GM19043 (cell line): ENCODE measurements at regions not wholly inside any gene's neighbourhood (a gene's known extent, or its start where the extent isn't known, plus 50 kb on each side); places are given as distances from the start of the nearest gene placed in this dataset.

Experiments
- ATAC-seq: cut with Tn5 transposase; IDR thresholded peaks from one replicate; pipeline ENCODE4 v1.9.1; 2021; ENCODE audit warnings: low read depth; ENCODE audit not compliant: unreplicated experiment

GRCh38 chr4:181964731-181965130 is 278.5 kb upstream of the TENM3 start:
- no peak for ATAC-seq

DNA sequence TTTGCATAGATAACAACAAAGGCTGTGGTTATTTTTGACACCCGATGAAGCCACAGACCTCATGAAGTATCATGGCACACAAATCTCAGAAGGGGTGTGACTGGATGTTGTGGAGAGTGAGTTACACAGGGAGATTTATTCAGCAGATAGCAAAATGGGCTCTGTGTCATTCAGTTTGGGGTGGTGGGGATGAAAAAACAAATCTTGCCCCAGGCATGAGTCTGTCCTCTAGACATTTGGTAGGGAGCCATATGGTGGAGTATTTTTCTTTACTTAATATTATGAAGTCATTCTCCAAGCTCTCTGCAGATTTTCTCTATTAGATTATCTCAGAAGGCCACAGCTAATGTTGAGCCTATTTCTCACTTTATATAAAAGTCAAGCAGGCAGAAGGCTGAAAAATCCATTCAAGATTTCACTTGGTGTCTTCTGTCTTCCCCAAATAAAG is 277.1 kb upstream of the TENM3 start:
- ATAC-seq = no peak

GRCh38 chr4:181967401-181967800 is 275.8 kb upstream of the TENM3 start:
- ATAC-seq = no peak

- ATAC-seq = no peak
These were observed 274.8 kb upstream of the TENM3 start for GRCh38 chr4:181968371-181968770.

- ATAC-seq = no peak
These were observed 274.1 kb upstream of the TENM3 start for GRCh38 chr4:181969151-181969550.

DNA sequence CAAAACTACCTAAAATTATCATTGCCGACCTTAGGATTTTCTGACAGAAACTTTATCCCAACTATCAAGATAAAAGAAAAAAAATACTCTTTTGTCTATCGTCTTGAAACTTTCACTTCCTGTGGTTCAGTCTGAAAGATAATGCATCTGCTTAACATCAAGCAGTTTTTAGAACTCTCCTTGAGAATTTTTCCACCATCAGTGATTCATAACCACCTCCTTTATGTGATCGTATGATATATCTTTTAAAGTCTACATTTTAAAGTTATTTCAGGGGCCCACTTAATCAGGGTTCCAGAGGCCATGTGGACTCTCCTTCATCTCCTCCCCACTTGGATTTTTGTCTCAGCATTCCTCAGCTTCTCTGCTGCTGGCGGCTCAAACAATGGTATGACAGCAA is 272.8 kb upstream of the TENM3 start:
- no peak for ATAC-seq

- peak; percentile 68 for ATAC-seq
These were observed 271.8 kb upstream of the TENM3 start for GRCh38 chr4:181971411-181971810.

DNA sequence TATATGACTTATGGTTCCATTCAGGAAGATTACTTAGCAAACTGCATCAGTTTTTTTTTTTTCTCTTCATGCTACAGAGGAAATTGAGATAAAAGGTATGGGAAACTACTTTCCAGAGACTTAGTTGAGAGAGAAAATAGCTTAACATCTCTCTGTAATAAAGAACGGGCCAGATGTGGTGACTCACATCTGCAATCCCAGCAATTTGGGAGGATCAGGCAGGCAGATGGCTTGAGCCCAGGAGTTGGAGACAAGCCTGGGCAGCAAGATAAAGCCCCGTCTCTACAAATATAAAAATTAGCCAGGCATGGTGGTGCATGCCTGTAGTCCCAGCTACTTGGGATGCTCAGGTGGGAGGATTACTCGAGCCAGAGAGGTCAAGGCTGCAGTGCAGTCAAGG is 271.2 kb upstream of the TENM3 start:
- ATAC-seq = no peak

- ATAC-seq = no peak
These were observed 266.4 kb upstream of the TENM3 start for GRCh38 chr4:181976764-181977163.

DNA sequence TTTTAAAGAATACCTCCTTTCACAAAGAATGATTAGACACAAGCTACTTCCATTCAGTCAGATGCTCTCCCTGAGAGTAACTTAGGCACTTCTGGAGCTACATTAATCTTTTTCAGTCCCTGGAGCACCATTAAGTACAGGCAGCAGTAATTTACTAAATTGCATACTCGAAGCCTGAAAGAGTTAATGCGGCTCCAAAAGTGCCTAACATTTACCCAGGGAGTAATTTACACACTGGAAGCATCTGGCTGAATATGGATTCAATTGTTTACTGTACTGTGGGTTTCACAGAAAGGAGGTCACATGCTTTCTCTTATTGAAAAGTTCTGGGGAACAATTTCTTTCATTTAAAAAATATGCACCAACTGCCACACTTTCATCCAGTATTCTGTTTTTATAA is 260.8 kb upstream of the TENM3 start:
- no peak for ATAC-seq

- no peak for ATAC-seq
These were observed 260.3 kb upstream of the TENM3 start for GRCh38 chr4:181982856-181983255.

DNA sequence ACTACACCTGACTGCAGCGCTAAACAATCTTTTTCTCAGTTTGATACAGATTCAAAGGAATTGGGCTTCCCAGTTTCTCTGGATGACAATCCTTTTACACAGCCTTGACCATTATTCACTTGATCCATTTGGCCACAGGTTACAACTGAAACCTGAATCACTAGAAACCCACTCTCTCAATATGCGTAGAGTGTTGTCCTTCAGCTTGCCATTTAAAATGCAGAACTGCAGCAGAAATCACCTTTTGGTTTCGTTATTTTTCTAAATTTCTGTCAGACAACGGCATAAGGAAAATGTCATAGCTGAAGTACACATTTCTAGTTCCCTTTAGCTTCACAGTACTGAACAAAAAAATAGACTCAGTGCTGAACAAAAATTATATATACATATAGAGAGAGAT is 255.8 kb upstream of the TENM3 start:
- ATAC-seq = no peak

GRCh38 chr4:181989071-181989470 is 254.1 kb upstream of the TENM3 start:
- ATAC-seq = no peak

DNA sequence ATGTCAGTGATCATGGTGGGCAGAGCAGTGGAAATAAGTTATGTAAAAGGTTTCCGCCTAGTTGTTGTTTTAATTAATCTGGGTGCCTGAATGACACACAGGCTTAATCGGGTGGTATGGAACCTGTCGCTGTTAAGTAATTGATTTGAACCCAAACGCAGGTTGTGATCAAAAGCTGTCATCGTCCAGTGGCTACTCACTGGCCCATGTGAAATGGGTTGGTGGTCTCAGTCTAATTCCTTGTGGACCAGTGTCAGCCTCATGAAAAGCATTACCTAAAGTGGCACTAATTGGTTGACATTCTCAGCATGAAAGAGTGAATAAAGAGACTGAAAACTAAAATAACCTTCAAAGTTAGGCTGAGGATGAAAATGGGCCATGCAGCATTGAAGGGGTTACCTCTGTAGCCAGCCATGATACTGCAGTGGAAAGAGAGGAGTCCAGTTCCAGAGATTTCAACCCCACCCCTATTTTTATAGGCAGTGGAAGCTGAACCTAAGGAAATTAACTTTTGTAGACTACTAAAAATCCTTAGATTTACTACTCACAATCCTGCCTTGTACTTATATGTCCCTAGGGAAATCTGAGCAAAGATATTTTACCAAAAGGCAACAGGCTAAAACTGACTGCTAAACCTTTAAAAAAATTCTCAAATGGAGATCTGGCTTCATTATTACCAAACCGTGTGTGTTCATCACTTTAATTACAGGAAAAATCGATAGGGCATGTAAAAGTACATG is 251.7 kb upstream of the TENM3 start:
- no peak for ATAC-seq

- no peak for ATAC-seq
These were observed 244.6 kb upstream of the TENM3 start for GRCh38 chr4:181998398-181999295.

GRCh38 chr4:182000077-182000476 is 243.1 kb upstream of the TENM3 start:
- no peak for ATAC-seq

DNA sequence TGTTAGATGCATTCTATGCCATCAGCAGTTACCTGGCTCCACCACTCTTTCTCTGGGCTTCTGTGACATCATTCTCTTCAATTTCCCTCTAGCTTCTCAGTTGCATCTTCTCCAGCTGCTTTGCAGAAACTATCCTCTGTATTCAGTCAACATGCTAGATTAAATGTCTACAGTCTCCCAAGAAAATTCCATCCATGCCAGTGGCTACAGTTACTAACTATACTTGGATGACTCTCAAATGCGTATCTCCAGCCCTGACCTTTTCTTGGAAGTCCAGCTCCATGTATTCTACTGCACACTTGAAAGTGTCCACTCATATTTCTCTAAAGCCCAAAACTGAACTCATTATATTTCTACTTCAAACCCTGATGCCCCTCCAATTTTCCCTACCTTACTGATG is 232.3 kb upstream of the TENM3 start:
- ATAC-seq = no peak

- ATAC-seq = no peak
These were observed 229.0 kb upstream of the TENM3 start for GRCh38 chr4:182014164-182014563.

DNA sequence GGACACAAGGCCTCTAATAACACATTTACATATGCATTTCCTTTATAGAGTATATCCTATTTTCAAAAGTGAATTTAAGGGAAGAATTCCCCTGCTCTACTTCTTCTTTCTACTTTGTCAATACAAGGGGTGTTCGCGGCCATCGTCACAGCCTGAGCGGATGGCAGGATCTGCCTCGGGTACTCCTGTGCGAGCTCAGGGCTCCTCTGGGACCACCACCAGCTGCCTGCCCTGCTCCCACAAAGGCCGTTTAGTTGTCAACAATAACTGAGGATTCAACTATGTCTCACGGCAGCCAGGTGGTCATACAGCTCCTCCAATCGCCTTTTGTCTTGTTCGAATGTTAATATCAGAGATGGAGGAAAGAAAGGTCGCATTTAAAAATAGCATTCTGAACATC is 228.2 kb upstream of the TENM3 start:
- no peak for ATAC-seq

- no peak for ATAC-seq
These were observed 227.3 kb upstream of the TENM3 start for GRCh38 chr4:182015893-182016292.

DNA sequence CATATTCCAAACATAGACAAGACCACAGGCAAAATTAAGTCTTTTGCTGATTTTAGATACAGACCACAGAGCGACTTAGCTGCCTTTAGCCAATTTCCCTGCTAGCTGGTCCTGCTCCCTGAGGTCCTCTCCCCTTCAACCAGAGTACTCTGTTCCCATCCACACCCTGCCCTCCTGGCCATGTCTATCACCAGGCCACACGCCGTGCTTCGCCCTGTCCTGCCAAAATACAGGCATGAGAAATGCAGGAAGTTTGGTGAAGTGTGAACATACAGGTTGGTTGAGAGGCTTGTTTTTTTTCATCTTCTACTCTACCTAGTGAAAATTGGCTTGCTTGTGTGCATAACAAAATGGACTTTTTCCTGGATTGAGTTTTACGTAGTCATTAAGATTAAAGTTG is 226.2 kb upstream of the TENM3 start:
- no peak for ATAC-seq

DNA sequence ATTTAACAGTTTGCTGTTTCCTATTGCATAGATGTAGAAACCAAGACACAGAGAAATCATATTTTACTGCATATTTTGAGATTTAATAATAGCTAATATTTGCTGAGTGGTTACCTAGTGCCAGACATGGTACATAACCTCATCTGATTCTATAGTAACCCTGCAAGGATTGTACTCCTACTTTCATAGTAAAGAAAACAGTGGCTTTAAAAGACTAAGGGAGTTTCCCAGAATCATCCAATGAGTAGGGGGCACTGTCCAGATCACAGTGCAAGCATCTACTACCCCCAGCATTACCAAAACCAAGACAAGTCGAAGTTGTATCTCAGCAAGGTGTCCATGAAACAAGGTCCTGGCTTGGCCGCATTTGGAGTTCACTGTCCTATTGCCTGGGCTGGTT is 224.5 kb upstream of the TENM3 start:
- peak; percentile 36 for ATAC-seq
